H4 (cell line): ENCODE measurements at regions not wholly inside any gene's neighbourhood (a gene's known extent, or its start where the extent isn't known, plus 50 kb on each side); places are given as distances from the start of the nearest gene placed in this dataset.

ENCODE experiments used
- DNase-seq: peaks from one replicate; pipeline ENCODE4 v3.0.0-alpha.2; 2015; ENCODE audit warnings: low spot score

DNA sequence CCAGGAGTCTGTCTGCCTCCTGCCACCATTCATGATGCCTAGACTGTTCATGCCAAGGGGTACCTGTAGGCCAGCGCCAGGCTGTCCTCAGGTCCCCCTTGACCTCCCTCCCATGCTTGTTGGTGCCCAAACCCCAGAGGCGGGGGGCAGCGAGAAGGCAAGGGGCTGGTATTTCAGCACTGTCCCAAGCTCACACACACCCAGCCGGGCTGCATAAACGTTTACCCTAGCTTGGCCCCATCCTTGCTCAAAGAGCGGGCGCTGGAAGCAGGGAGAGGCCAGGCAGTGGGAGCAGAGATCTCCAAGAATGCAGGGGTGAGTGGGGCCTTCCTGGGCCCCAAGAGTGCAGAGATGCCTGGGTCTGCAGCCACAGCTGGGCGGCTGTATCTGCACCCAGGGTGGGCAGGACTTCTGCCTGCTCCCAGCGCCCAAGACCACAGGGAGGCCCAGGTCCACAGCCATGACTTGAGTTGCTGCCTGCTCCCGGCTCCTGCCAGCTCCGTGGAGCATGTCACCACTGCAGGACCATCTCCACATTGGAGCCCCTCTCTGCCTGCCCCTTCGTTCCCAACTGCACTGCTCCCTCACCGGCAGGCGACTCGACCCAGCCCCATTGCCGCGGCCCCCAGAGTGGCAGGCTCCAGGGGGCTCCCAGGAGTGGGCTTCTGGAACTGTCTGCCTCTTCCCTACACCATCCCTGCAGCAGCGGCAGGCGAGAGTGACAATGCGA, 616.6 kb downstream of the METTL4 start:
- no peak for DNase-seq

DNA sequence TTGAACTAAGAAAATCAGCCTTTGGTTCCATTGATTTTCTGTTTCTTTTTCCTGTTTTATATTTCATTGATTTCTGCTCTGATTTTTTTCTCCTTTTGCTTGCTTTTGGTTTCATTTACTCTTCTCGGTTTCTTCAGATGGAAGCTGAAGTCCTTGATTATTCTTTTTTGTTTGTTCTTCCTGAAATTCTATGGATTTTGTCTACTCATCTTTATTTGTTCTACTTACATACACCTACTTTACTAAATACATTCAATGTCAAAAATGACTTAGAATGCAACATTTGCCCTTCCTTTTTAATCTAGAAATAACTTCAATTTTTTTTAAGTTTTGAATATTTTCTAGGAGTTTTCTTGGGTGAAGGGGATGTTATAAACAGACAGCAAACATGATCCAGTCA, 612.5 kb downstream of the METTL4 start:
- DNase-seq = no peak

DNA sequence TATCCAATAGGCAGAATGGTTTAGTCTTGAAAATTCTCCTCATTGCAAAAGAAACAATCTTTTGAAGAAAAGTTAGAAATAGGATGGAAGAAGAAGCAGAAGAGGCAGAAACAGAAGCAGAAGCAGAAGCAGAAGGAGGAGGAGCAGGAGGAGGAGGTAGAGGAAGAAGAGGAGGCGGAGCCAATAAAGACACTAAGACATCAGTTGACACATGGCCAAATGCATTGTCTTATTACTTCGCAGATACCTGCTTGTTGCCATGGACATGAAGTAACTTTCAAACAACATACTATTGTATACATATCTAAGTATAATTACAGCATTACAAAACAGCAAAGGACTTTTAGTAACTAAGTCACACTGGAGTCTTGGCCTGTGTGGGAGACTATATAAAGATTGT, 606.3 kb downstream of the METTL4 start:
- DNase-seq = no peak

- DNase-seq = no peak
Measured at GRCh38 chr18:1965541-1965940, 605.8 kb downstream of the METTL4 start.

DNA sequence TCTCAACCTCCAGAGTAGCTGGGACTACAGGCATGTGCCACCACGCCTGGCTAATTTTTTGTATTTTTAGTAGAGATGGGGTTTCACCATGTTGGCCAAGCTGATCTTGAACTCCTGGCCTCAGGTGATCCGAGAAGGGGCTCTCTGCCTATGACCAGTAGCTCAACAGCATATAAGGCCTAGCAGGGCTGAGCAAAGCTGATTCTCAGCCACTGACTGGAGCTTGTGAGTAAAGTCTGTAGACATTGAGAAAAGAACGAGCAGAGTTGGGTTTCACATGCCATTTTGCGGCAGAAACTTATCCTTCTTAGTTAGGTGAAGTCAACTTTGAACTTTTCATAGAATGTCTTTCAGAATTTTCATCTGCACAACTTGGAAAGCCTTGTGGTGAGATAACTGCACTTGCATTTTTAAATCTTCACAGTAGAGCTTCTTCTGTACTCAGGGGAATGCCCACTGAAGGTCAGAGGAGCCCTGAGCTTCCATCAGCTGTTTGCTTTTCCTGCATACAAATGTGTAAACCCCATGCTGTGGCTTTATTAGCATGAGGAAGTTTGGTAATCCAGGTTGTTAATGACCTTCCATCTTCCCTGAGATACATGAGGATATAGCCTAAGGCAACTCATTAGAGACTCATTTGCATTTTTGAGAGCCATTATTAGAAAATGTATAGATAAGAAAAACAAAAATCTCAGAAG, 602.4 kb downstream of the METTL4 start:
- DNase-seq = no peak

GRCh38 chr18:1976484-1976883, 594.8 kb downstream of the METTL4 start:
- no peak for DNase-seq

DNA sequence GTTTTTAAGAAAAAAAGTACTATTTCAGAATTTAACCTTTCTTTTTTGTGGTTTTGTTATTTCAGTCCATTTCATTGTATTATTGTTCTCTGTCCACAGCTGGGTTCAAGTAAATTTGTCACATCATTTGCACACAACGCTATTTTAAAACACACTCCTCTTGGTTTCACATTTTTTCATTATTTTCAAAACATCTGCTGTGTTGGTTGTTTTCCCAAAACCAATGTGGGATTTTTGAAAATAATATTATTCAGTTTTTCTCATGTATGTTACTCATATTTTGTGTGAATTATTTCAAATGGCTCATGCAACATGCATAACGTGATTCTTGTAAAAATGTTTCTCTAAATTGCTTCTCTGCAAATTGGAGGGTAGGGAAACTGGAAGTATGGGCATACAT, 589.2 kb downstream of the METTL4 start:
- DNase-seq = no peak

DNA sequence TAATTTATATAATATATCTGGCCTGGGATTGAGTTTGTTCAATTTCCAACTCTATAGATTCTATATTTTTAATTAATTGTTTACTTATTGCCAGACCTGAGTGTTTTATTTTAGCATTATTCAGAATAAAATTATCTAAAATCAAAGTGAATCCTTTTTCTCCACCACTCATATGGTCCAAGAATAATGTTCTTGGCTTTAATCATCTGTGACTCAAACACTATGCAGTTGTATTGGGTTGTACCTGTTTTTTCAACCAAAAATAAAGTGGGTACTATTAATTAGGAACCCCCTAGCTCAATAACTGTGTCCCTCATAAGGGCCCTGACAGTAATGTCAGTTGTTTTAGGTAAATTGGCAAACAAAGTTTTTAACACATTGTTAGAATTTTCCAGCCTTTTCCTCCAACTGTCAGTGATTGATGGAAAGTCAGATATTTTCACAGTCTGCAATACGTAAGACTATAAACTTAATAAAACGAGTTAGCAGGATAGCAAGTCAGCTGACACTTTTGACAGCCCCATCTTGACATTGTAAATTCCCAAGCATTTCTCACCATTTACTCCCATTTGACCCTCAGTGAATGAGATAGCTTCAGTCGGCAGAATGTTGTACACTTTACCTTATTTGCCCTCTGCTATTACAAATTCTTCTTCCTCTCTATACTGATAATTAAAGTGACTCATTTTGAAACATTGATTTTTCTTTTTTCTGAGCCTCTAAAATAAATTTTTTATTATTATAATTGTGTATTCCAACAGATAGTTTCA, 587.4 kb downstream of the METTL4 start:
- DNase-seq = no peak

- no peak for DNase-seq
Measured at GRCh38 chr18:1993866-1994265, 577.4 kb downstream of the METTL4 start.

- no peak for DNase-seq
Measured at GRCh38 chr18:1994471-1994870, 576.8 kb downstream of the METTL4 start.

DNA sequence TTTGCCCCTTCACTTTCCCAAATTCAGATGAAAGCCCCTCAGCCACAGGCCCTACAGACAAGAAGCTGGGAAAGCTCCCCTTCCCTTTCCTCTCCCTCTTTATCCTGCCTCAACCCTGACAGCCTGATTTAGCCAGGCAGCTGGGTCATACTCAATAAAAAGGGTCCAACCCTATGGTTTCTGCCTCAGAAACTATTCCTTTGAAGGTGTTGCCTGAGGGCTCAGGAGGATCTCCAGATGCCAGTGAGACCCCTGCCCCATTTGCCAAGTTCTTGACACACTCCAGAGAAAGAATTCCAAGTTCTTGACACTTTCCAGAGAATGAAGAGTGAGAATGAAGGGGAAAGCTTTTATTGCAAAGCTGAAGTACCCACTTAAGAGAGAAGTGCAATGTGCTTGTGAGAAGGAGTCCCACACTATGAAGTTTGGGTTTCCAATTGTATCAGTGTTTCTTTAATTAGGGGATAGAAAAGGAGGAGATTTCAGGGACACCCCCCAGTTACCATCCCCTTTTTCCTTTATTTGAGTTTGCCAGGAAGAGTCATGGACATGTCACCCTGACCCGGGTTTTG, 576.2 kb downstream of the METTL4 start:
- no peak for DNase-seq

DNA sequence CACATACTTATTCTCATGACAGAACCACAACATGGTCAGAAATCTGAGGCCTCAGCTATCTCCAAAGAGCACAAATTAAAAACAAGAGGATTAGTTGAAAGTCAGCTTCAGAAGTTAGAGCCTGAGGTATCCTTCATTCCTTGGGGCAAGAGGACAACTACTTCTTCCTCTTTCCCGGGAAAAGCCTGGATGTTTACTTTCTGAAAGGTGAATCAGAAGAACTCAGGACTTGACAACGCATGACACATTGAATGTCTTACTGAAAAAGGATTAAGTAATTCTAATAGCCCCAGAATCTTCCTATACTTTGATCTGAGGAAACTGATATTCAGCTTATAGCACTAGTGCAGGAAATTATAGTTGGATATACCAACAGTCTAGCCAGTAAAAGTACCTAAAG, 573.2 kb downstream of the METTL4 start:
- no peak for DNase-seq

GRCh38 chr18:1999387-1999786, 571.9 kb downstream of the METTL4 start:
- DNase-seq = no peak

DNA sequence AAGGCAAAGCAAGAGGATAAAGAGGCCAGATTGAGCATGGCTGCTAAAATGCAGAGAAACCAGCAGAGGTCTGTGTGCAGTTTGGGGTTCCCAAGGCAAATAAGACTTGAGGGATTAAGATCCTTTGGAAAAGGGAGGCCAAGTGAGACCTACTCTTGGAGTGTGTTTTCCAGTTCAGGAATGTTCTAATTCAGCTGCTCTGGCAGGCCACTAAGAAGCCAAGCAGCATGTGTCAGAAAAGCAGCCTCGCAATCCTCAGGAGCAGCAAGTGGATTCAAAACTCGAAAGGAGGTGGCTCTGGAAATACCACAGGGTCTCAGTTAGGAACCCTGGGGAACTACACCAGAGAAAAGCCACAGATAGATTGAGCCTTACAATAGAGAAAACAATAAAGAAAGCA, 569.2 kb downstream of the METTL4 start:
- no peak for DNase-seq

DNA sequence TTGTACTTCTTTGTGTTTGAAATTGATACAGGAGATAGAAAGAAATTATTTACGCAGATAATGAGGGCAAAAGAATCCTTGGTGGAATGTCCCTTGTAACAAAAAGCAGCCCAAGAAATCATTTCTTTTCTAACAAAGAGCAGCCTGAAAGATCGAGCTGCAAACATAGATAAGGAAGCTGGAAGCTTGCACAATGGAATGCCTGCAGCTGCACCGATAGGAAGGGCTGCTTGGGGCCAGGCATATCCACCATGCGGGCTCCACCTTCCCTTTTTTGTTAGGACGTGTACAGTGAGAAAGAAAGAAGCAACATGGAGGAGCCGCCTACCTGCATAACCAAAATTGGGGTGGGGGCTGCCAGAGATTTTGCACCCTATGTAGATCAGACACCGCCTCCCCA, 568.7 kb downstream of the METTL4 start:
- no peak for DNase-seq

- DNase-seq = no peak
Measured at GRCh38 chr18:2009942-2010697, 561.2 kb downstream of the METTL4 start.

DNA sequence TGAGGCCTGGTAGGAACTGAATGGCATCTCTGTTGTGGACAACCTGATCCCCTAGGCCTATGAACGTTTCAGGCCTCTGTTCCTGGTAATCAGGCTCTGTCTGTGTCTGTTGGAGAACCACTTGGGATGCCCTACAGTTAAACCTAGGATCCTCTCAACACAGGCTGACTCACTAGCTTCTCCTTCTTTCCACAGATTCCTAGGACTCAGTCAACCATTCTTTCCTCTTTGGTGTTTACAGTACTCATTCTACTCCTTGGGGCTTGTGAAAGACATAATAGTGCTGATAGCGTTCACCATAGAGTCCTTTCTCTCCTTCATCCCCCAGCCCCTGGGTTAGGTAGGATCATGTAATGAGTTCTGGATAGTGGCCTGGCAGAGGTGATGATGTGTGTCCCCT, 544.3 kb downstream of the METTL4 start:
- no peak for DNase-seq

- no peak for DNase-seq
Measured at GRCh38 chr18:2027756-2028155, 543.5 kb downstream of the METTL4 start.

DNA sequence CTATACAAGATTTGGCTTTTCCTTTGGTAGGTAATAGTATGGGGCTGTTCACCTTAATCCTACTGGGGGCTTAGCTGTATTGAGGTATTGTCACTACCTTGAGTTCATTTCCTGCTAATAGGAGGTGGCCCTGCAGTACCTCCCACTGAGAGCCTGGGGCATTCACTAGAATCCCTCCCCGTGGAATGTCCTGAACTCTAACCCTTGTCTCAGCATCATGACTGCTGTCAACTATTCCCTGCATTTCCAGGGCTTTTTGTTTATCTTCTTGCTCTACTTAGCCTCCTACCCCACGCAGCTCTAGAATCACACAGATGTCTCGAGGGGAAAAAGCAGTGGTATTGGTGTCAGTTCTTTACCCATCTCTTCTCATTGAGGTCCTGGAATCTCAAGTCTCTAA, 542.3 kb downstream of the METTL4 start:
- DNase-seq = no peak

DNA sequence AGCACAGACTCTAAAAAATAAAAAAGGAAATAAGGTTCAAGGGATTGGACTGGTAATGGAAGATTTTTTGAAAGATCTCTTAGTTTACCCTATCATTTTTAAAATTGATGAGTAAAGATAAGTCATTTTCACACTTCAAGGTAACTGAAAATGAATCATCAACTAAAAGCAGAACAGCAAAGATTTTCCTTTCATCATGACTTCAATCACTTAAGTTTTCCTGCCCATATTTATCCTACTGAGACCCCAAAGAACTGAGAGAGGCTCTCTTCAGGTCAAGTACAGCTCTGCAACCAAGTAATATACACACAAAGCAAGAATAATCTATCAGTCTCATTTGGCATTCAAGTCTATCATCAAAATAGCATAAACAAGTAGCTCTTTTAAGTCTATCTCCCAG, 540.7 kb downstream of the METTL4 start:
- DNase-seq = no peak

- no peak for DNase-seq
Measured at GRCh38 chr18:2032036-2032435, 539.3 kb downstream of the METTL4 start.

DNA sequence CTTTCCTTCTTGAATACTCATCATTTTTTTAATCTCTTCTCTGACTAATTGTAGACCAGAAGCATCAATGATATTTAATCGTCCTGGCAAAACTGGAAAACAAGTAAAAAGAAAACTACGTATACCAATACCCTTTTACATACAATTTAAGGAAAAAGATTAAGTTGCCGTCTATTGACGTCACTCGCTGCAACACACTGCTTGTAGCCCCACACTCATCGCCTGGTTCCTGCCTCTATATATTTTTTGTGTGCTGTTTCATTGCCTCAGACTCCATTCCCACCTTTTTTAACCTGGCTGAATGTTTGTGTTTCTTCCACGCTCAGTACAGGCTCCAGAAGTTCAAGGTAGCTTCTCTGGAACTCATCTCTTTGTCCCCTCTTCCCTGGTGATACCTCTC, 536.2 kb downstream of the METTL4 start:
- DNase-seq = no peak
